ENCODE measurements at regions not wholly inside any gene's neighbourhood (a gene's known extent, or its start where the extent isn't known, plus 50 kb on each side); places are given as distances from the start of the nearest gene placed in this dataset.
"Not testable (repeated sequence)": the region's sequence is repeated elsewhere in the genome, so short reads cannot be mapped to it uniquely, and the experiment has no call there.

GRCh38 chr6:92011681-92012245, 1407.6 kb downstream of the EPHA7 start:
- no peak for DNase-seq

- no peak for DNase-seq
Measured at GRCh38 chr6:92008757-92009502, 1410.4 kb downstream of the EPHA7 start.

- DNase-seq: no peak
Measured at GRCh38 chr6:92000112-92000511, 1413.2 kb upstream of the MAP3K7 start.

- DNase-seq: no peak
Measured at GRCh38 chr6:91994787-91995186, 1407.9 kb upstream of the MAP3K7 start.

GRCh38 chr6:91982559-91982958, 1395.7 kb upstream of the MAP3K7 start:
- no peak for DNase-seq

GRCh38 chr6:91976797-91977196, 1389.9 kb upstream of the MAP3K7 start:
- no peak for DNase-seq

DNA sequence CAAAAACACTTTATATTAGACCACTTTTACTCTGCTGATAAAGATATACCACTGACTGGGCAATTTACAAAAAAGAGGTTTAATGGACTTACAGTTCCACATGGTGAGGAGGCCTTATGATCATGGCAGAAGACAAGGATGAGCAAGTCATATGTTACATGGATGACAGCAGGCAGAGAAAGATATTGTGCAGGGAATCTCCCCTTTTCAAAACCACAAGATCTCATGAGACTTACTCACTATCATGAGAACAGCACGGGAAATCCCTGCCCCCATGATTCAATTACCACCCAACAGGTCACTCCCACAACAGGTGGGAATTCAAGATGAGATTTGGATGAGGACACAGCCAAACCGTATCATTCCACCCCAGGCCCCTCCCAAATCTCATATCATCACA, 1383.8 kb upstream of the MAP3K7 start:
- no peak for DNase-seq

DNA sequence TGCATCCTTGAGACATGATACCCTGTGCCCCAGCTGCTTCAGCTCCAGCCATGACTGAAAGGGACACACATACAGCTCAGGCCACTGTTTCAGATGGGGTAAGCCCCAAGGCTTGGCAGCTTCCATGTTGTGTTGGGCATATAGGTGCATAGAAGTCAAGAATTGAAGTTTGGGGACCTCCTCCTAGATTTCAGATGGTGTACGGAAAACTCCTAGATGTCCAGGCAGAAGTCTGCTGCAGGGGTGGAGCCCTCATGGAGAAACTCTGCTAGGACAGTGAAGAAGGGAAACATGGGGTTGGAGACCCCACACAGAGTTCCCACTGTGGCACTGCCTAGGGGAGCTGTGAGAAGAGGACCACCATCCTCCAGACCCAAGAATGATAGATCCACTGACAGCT, 1379.0 kb upstream of the MAP3K7 start:
- DNase-seq: no peak

GRCh38 chr6:91961671-91962070, 1374.8 kb upstream of the MAP3K7 start:
- DNase-seq: no peak

DNA sequence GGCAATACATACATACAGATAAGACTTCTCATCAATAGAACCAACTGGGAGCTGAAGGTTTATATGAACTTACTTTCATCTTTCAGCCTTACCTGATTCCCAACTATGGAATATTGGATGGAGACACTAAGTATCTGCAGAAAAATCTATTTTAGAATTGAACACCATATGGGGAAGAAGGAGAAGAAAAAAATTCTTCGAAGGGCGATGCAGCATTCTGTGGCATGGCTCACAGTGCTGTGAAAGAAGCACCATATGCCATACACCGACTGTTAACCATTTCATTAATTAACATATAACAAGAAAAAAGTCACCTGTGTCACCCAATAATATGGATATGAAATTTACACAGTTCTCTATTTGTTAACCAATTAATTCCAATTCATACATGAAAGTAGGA, 1374.4 kb upstream of the MAP3K7 start:
- DNase-seq: no peak

- no peak for DNase-seq
Measured at GRCh38 chr6:91941838-91942237, 1355.0 kb upstream of the MAP3K7 start.

- no peak for DNase-seq
Measured at GRCh38 chr6:91940801-91941200, 1353.9 kb upstream of the MAP3K7 start.

DNA sequence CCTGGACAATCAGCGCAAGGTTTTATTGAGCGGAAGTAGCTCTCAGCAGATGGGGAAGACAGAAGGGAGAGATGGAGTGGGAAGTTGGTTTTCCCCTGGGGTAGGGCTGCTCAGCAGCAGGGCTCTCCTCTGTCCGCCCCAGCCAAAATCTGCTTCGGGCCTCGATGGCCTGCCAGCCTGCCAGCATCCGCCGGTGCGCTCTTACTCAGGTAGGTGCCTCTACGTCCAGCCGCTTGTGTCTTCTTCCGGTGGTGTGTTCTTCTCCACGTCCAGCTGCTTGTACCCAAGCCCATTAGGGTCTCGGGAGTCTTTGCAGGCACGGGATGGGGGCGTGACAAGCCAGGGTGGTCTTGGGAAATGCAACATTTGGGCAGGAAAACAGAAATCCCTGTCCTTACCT, 1340.0 kb upstream of the MAP3K7 start:
- no peak for DNase-seq

- DNase-seq: no peak
Measured at GRCh38 chr6:91926361-91926760, 1339.5 kb upstream of the MAP3K7 start.

GRCh38 chr6:91911945-91912344, 1325.1 kb upstream of the MAP3K7 start:
- DNase-seq: no peak

DNA sequence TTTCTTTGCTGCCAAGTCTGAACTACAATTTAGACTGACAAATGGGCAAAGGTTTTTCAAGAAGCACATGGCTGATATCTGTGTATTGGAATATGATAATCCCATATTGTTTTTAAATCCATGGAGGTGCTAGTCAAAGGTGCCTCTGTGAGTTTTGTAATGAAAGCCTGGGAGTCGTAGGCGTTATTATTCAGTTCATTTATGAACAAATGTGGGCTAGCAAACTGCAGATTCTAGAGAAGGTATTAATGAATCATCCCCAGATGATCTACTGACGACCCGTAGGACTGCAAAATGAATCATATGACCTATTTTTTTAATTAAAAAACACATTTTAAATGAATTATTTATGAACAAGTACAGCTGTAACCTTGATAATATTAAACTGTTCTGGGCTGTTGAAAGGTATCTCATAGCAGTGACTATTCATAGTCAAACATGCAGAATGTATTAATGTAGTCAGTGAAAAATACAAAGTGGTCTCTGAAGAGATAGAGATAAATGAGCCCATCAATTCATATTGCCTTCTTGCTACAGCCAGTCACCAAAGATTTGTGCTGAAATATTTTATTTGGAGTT, 1317.8 kb upstream of the MAP3K7 start:
- no peak for DNase-seq

DNA sequence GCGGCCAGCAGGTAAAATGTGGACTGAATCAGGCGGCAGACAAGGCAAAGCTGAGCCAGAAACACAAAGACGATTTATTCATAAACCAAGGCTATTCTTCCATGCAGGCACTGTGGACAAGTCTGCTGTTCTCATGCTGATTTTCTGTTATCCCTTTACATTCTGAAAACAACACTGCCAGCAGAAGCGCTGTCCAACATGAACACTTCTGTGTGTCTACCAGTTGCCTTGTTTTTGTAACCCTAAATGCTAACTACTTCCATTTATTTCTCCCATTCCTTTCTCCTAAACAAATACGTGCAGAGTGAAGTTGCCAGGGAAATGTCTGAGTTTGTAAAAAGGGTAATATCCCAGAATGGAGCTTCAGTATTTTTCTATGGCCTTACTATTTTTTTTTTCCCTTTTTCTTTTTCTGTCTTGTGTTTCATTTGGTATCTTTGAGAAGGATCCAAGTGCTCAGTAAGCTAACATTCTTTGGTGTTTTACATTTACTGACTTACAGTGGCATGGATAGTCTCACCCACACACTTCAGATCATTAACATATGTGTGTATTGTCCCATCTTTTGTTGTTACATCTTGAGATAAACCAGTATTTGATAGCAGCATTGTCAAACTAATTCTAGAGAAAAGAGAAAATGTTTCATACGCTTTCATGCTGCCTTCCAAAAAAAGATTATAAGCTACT, 1308.9 kb upstream of the MAP3K7 start:
- no peak for DNase-seq

DNA sequence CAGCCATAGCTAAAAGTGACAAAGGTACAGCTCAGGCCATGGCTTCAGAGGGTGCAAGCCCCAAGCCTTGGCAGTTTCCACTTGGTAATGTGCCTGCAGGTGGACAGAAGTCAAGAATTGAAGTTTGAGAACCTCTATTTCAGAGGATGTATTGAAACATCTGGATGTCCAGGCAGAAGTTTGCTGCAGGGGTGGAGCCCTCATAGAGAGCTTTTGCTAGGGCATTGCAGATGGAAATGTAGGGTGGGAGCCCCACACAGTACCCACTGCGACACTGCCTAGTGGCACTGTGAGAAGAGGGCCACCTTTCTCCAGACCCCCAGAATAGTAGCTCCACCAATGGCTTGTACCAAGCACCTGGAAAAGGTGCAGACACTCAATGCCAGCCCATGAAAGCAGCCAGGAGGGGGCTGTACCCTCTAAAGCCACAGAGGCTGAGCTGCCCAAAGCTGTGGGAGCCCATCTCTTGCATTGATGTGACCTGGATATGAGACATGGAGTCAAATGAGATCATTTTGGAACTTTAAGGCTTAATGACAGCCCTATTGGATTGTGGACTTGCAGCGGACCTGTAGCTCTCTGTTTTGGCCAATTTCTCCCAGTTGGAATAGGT, 1299.4 kb upstream of the MAP3K7 start:
- DNase-seq: no peak

- DNase-seq: not testable (repeated sequence)
Measured at GRCh38 chr6:91881791-91882190, 1294.9 kb upstream of the MAP3K7 start.

DNA sequence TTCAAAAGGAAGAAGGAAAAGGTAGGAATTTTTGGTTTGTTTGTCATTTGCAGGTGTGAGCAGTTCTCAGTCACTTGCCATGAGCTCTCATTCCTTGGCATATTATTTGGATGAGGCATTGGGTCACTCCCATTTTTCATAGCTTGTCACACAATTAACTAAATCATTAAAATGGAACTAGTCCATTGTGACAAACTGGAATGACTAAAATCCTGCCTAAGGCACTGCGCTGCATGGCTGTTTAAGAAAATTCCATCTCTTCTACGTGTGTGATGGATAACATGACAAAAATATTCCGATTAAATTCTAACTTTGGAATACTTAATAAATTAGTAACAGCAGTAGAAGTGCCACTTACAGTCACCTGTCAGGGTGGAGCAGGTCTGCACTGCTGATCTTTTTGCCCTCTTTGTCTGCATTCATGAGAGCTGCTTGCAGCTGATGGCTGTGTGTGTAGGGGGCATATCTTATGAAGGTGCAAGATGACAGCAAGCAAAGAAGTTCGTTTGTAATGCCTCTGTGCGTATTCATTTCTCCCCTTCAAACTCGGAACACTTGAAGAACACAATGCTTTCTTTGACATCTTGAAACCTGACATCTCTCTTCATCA, 1292.6 kb upstream of the MAP3K7 start:
- DNase-seq: no peak

- no peak for DNase-seq
Measured at GRCh38 chr6:91877994-91878393, 1291.1 kb upstream of the MAP3K7 start.

- no peak for DNase-seq
Measured at GRCh38 chr6:91874971-91875370, 1288.1 kb upstream of the MAP3K7 start.

Data from activated naive CD4-positive, alpha-beta T cell treated with anti-CD3 and anti-CD28 coated beads, Interleukin-2, amount 50 U/mL, for 16 hours (primary cell).